HCT116 (cell line): ENCODE measurements at regions not wholly inside any gene's neighbourhood (a gene's known extent, or its start where the extent isn't known, plus 50 kb on each side); places are given as distances from the start of the nearest gene placed in this dataset.

Experiments
- EZH2phosphoT487 ChIP-seq: fragments of 200-600 bp; IDR thresholded peaks from 2 replicates; pipeline ENCODE4 v1.6.1; 2018; ENCODE audit warnings: antibody characterized with exemption, borderline replicate concordance
- TF ChIP-seq, protein P1 (sequence below), 3 experiments: fragments of 200-600 bp in 1 of 3; sonication (generic) in 1 of 3; IDR thresholded peaks in 2 of 3; conservative IDR thresholded peaks in 1 of 3; 2 replicates each; pipeline ENCODE4 v1.5.1; 2012 to 2017; ENCODE audit warnings: low read depth in 2 of 3, low read length in 2 of 3, antibody characterized with exemption in 1 of 3, borderline replicate concordance in 1 of 3, control low read depth in 1 of 3, mild to moderate bottlenecking in 1 of 3, mixed read lengths in 1 of 3, mixed run types in 1 of 3, moderate library complexity in 1 of 3; ENCODE audit not compliant: insufficient read depth in 1 of 3

- TF ChIP-seq EZH2phosphoT487 = no peak
- TF ChIP-seq, protein P1, sequence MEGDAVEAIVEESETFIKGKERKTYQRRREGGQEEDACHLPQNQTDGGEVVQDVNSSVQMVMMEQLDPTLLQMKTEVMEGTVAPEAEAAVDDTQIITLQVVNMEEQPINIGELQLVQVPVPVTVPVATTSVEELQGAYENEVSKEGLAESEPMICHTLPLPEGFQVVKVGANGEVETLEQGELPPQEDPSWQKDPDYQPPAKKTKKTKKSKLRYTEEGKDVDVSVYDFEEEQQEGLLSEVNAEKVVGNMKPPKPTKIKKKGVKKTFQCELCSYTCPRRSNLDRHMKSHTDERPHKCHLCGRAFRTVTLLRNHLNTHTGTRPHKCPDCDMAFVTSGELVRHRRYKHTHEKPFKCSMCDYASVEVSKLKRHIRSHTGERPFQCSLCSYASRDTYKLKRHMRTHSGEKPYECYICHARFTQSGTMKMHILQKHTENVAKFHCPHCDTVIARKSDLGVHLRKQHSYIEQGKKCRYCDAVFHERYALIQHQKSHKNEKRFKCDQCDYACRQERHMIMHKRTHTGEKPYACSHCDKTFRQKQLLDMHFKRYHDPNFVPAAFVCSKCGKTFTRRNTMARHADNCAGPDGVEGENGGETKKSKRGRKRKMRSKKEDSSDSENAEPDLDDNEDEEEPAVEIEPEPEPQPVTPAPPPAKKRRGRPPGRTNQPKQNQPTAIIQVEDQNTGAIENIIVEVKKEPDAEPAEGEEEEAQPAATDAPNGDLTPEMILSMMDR (IDR thresholded peaks at IDR 0.05 in 2 of 3, conservative IDR thresholded peaks at IDR 0.05 in 1 of 3; ENCODE audit: borderline replicate concordance in 1 of 3, insufficient read depth in 1 of 3, low read depth in 2 of 3, low read length in 2 of 3) = no peak
These were observed 126.4 kb upstream of the FRY start for GRCh38 chr13:31904941-31905824.
